SK-N-SH (cell line): ENCODE measurements at regions not wholly inside any gene's neighbourhood (a gene's known extent, or its start where the extent isn't known, plus 50 kb on each side); places are given as distances from the start of the nearest gene placed in this dataset.
A peak's percentile ranks its signal among the peaks of the same experiment; 100 is the strongest.

Experiments used
- CTCF ChIA-PET: fragments of 300-600, 350-600 bp; formaldehyde crosslinking; extraction: SDS; loops from one replicate; lab custom pipeline; 2021; lab: Yijun Ruan, JAX
- POLR2A ChIA-PET: fragments of 350-600 bp; sonication (Branson Sonifier 250); formaldehyde crosslinking; extraction: SDS; loops from one replicate; lab custom pipeline; 2020; ENCODE audit warnings: antibody characterized with exemption, inconsistent platforms; lab: Yijun Ruan, JAX
- DNase-seq: peaks from one replicate; pipeline ENCODE4 v3.0.0; 2012
- H2AFZ ChIP-seq: fragments of 200-600 bp; sonication (generic); 2 replicates; pipeline ENCODE4 v1.8.1; 2016; ENCODE audit warnings: antibody characterized with exemption, mild to moderate bottlenecking, low read depth
- H3F3A ChIP-seq: fragments of 200-600 bp; sonication (generic); replicated peaks from 2 replicates; pipeline ENCODE3; 2016; ENCODE audit warnings: antibody characterized with exemption, mild to moderate bottlenecking; ENCODE audit not compliant: insufficient read depth
- H3K27ac ChIP-seq, 2 experiments: fragments of 200-500 bp in 1 of 2; fragments of 200-600 bp in 1 of 2; sonication (Bioruptor generic) in 1 of 2; sonication (generic), shearing (Covaris generic) in 1 of 2; 2 replicates each; pipeline versions ENCODE4 v1.5.1 to v1.6.1; 2014 to 2016; ENCODE audit warnings: low read depth in 2 of 2, inconsistent platforms in 1 of 2, low read length in 1 of 2, mild to moderate bottlenecking in 1 of 2, mixed read lengths in 1 of 2
- H3K27me3 ChIP-seq: fragments of 200-600 bp; sonication (generic), shearing (Covaris generic); 2 replicates; pipeline ENCODE4 v1.6.1; 2016; ENCODE audit warnings: mixed run types; ENCODE audit not compliant: insufficient read depth
- H3K36me3 ChIP-seq, 2 experiments: fragments of 200-500 bp in 1 of 2; fragments of 200-600 bp in 1 of 2; sonication (Bioruptor generic) in 1 of 2; sonication (generic) in 1 of 2; replicated peaks in 1 of 2; 2 replicates each; pipeline versions ENCODE3 to v1.5.1; 2014 to 2016; ENCODE audit warnings: low read length in 1 of 2, mild to moderate bottlenecking in 1 of 2; ENCODE audit not compliant: insufficient read depth in 2 of 2, control insufficient read depth in 1 of 2
- H3K4me1 ChIP-seq, 2 experiments: fragments of 200-500 bp in 1 of 2; fragments of 200-600 bp in 1 of 2; sonication (Bioruptor generic) in 1 of 2; sonication (generic), shearing (Covaris generic) in 1 of 2; 2 replicates each; pipeline versions ENCODE4 v1.5.1 to v1.6.1; 2014 to 2016; ENCODE audit warnings: low read depth in 1 of 2, low read length in 1 of 2, mixed run types in 1 of 2; ENCODE audit not compliant: insufficient read depth in 2 of 2, control insufficient read depth in 1 of 2
- H3K4me2 ChIP-seq: fragments of 200-600 bp; sonication (generic), shearing (Covaris generic); 2 replicates; pipeline ENCODE4 v1.6.1; 2017; ENCODE audit warnings: mixed run types
- H3K4me3 ChIP-seq, 2 experiments: fragments of 200-500 bp in 1 of 2; fragments of 200-600 bp in 1 of 2; sonication (Bioruptor generic) in 1 of 2; sonication (generic), shearing (Covaris generic) in 1 of 2; 2 replicates each; pipeline versions ENCODE4 v1.5.1 to v1.8.1; 2014 to 2016; ENCODE audit warnings: low read depth in 2 of 2, inconsistent platforms in 1 of 2, low read length in 1 of 2, mild to moderate bottlenecking in 1 of 2, mixed read lengths in 1 of 2, moderate library complexity in 1 of 2
- H3K79me2 ChIP-seq: fragments of 200-600 bp; sonication (generic); 2 replicates; pipeline ENCODE4 v1.8.1; 2017; ENCODE audit warnings: mild to moderate bottlenecking; ENCODE audit not compliant: insufficient read depth
- H3K9ac ChIP-seq: fragments of 200-600 bp; sonication (generic); 2 replicates; pipeline ENCODE4 v1.6.1; 2017; ENCODE audit warnings: mixed run types
- H3K9me2 ChIP-seq: fragments of 200-600 bp; sonication (generic); 2 replicates; pipeline ENCODE4 v1.6.1; 2017; ENCODE audit warnings: mixed run types
- H3K9me3 ChIP-seq: fragments of 200-600 bp; sonication (generic); 2 replicates; pipeline ENCODE4 v1.6.1; 2017; ENCODE audit warnings: mixed run types, mild to moderate bottlenecking, moderate library complexity
- H4K20me1 ChIP-seq: fragments of 200-600 bp; sonication (generic); 2 replicates; pipeline ENCODE4 v1.6.1; 2017; ENCODE audit warnings: mild to moderate bottlenecking, mixed run types; ENCODE audit not compliant: insufficient read depth
- EZH2phosphoT487 ChIP-seq: fragments of 200-600 bp; sonication (generic); IDR thresholded peaks from 2 replicates; pipeline ENCODE4 v1.6.1; 2017; ENCODE audit warnings: low read depth, mixed run types, mild to moderate bottlenecking, antibody characterized with exemption, moderate library complexity, borderline replicate concordance
- FOSL2 ChIP-seq: IDR thresholded peaks from 2 replicates; pipeline ENCODE4 v1.4.0; 2012; ENCODE audit warnings: low read depth, mild to moderate bottlenecking, moderate library complexity, borderline replicate concordance
- FOXJ3 ChIP-seq: sonication (generic); formaldehyde crosslinking; IDR thresholded peaks from 2 replicates; pipeline ENCODE4 v1.5.1; 2020; ENCODE audit warnings: mild to moderate bottlenecking, missing genetic modification reagents
- GABPA ChIP-seq: IDR thresholded peaks from 2 replicates; pipeline ENCODE4 v1.4.0; 2012; ENCODE audit warnings: low read depth, mild to moderate bottlenecking
- GATA2 ChIP-seq: sonication (generic); formaldehyde crosslinking; IDR thresholded peaks from 2 replicates; pipeline ENCODE4 v1.5.0; 2020; ENCODE audit warnings: mild to moderate bottlenecking, missing genetic modification reagents
- IRF3 ChIP-seq: fragments of 150-350 bp; IDR thresholded peaks from 2 replicates; pipeline ENCODE4 v1.6.1; 2016; ENCODE audit warnings: mild to moderate bottlenecking, low read depth, low read length
- NFIC ChIP-seq: IDR thresholded peaks from 2 replicates; pipeline ENCODE4 v1.4.0; 2012; ENCODE audit warnings: borderline replicate concordance
- PBX3 ChIP-seq: IDR thresholded peaks from 2 replicates; pipeline ENCODE4; 2012
- POLR2AphosphoS5 ChIP-seq: IDR thresholded peaks from 2 replicates; pipeline ENCODE4 v1.6.1; 2012; ENCODE audit warnings: low read depth, low read length
- TAF1 ChIP-seq: IDR thresholded peaks from 2 replicates; pipeline ENCODE4 v1.6.1; 2012; ENCODE audit warnings: low read depth, mild to moderate bottlenecking, low read length, moderate library complexity, borderline replicate concordance
- USF1 ChIP-seq: IDR thresholded peaks from 2 replicates; pipeline ENCODE4 v1.4.0; 2012; ENCODE audit warnings: low read depth, borderline replicate concordance
- WGBS: methylation state at CpG from one replicate; pipeline ENCODE4 v1.1.6; 2017; ENCODE audit warnings: low lambda C conversion rate; 5-methylcytosine and 5-hydroxymethylcytosine counted together

GRCh38 chr6:100136590-100136989, 142.6 kb upstream of the MCHR2 start:
- H3K36me3 ChIP-seq, result no peaks in the 10 kb centered on the region
- POLR2A ChIA-PET, result no interaction called here
- H3K9me2 ChIP-seq, result no peaks in the 10 kb centered on the region
- H3F3A ChIP-seq, result no peaks in the 10 kb centered on the region
- H3K4me1 ChIP-seq, result no peaks in the 10 kb centered on the region
- H3K9ac ChIP-seq, result no peak overlapping the region
- no peaks in the 10 kb centered on the region for H3K9me3 ChIP-seq
- no peak for DNase-seq
- peaks cover 21% of the 10 kb centered on the region; the same call in 1 of the 2 replicates for H3K27me3 ChIP-seq
- 31% methylated on average over 7 of the region's 8 CpGs for WGBS
- CTCF ChIA-PET, result no interaction called here
- H4K20me1 ChIP-seq, result no peaks in the 10 kb centered on the region
- no peak overlapping the region for H2AFZ ChIP-seq
- no peak overlapping the region for H3K27ac ChIP-seq
- no peak overlapping the region for H3K4me2 ChIP-seq
- no peaks in the 10 kb centered on the region for H3K79me2 ChIP-seq
- H3K4me3 ChIP-seq, result no peak overlapping the region
- TF ChIP-seq EZH2phosphoT487 (no peak), POLR2AphosphoS5 (no peak), IRF3 (no peak), GABPA (no peak)

- peaks cover 4% of the 10 kb centered on the region; the same call in 1 of the 2 replicates for H3K9me3 ChIP-seq
- peak overlapping the region; percentile 46; the same call in 1 of the 2 replicates for H2AFZ ChIP-seq
- CTCF ChIA-PET, result no interaction called here
- no peaks in the 10 kb centered on the region for H3F3A ChIP-seq
- no peak for DNase-seq
- no peak overlapping the region for H3K27ac ChIP-seq
- no peak overlapping the region for H3K4me3 ChIP-seq
- 64% methylated on average over 21 of the region's 21 CpGs for WGBS
- POLR2A ChIA-PET, result no interaction called here
- peaks cover 18% of the 10 kb centered on the region; the same call in 1 of the 2 replicates for H3K27me3 ChIP-seq
- TF ChIP-seq PBX3, result no peak
- no peak for TF ChIP-seq FOXJ3 (CRISPR knock-in tag)
- TF ChIP-seq EZH2phosphoT487, result no peak
- no peak for TF ChIP-seq NFIC
- TF ChIP-seq USF1, result no peak
- TF ChIP-seq FOSL2, result no peak
- TF ChIP-seq GATA2 (CRISPR knock-in tag), result no peak
- no peak for TF ChIP-seq TAF1
- H4K20me1 ChIP-seq, result no peaks in the 10 kb centered on the region
- no peaks in the 10 kb centered on the region for H3K79me2 ChIP-seq
- no peaks in the 10 kb centered on the region for H3K9me2 ChIP-seq
- no peaks in the 10 kb centered on the region for H3K4me1 ChIP-seq
- no peaks in the 10 kb centered on the region for H3K36me3 ChIP-seq
- H3K9ac ChIP-seq, result no peak overlapping the region
- H3K4me2 ChIP-seq, result no peak overlapping the region
Measured at GRCh38 chr6:100135977-100136376, 142.0 kb upstream of the MCHR2 start.
